Dermis blood vessel endothelial cell (primary cell): ENCODE measurements at regions not wholly inside any gene's neighbourhood (a gene's known extent, or its start where the extent isn't known, plus 50 kb on each side); places are given as distances from the start of the nearest gene placed in this dataset.

ENCODE experiments used
- DNase-seq: peaks from one replicate; pipeline ENCODE4 v3.0.0; 2010

GRCh38 chr4:1462009-1462767, 55.9 kb upstream of the NKX1-1 start:
- no peak for DNase-seq

GRCh38 chr4:1460967-1461868, 55.0 kb upstream of the NKX1-1 start:
- no peak for DNase-seq

GRCh38 chr4:1459722-1460511, 53.7 kb upstream of the NKX1-1 start:
- DNase-seq: no peak

- DNase-seq: no peak
Measured at GRCh38 chr4:1459081-1459721, 53.0 kb upstream of the NKX1-1 start.

GRCh38 chr4:1458581-1458980, 52.3 kb upstream of the NKX1-1 start:
- DNase-seq: no peak
